Uterus (tissue), 2 donors: ENCODE measurements at regions not wholly inside any gene's neighbourhood (a gene's known extent, or its start where the extent isn't known, plus 50 kb on each side); places are given as distances from the start of the nearest gene placed in this dataset.

Experiments used
- POLR2A ChIP-seq, 2 donors: fragments of 450-650 bp; IDR thresholded peaks; one replicate each; pipeline ENCODE4 v1.6.1; 2016; ENCODE audit warnings: antibody characterized with exemption in 2 of 2, mild to moderate bottlenecking in 1 of 2, moderate library complexity in 1 of 2
- TF ChIP-seq, protein P1 (sequence below), 4 experiments: fragments of 200-600 bp in 2 of 4; fragments of 450-650 bp in 2 of 4; sonication (generic) in 2 of 4; IDR thresholded peaks; one replicate each; pipeline ENCODE4 v1.5.1; 2016 to 2019; ENCODE audit warnings: antibody characterized with exemption in 4 of 4, mild to moderate bottlenecking in 2 of 4, moderate library complexity in 1 of 4

DNA sequence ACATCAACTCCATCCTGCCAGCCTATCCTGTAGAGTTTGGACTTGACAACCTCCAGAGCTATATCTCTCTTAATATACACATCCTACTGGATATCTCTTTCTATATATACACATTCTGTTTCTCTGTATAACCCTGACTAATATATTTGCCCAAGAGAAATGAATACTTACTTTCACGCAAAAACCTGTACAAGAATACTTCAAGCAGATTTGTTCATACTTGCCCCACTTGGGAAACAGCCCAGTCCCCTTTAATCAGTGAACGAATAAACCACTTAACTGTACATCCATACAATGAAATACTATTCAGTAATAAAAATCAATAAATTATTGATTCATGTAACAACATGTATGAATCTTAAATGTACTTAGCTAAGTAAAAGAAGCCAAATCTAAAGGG lies 251.1 kb upstream of the PHYHIPL start:
- TF ChIP-seq POLR2A (IDR thresholded peaks at IDR 0.05) = no peak
- TF ChIP-seq, protein P1, sequence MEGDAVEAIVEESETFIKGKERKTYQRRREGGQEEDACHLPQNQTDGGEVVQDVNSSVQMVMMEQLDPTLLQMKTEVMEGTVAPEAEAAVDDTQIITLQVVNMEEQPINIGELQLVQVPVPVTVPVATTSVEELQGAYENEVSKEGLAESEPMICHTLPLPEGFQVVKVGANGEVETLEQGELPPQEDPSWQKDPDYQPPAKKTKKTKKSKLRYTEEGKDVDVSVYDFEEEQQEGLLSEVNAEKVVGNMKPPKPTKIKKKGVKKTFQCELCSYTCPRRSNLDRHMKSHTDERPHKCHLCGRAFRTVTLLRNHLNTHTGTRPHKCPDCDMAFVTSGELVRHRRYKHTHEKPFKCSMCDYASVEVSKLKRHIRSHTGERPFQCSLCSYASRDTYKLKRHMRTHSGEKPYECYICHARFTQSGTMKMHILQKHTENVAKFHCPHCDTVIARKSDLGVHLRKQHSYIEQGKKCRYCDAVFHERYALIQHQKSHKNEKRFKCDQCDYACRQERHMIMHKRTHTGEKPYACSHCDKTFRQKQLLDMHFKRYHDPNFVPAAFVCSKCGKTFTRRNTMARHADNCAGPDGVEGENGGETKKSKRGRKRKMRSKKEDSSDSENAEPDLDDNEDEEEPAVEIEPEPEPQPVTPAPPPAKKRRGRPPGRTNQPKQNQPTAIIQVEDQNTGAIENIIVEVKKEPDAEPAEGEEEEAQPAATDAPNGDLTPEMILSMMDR (IDR thresholded peaks at IDR 0.05) = no peak
